Kidney (tissue), 13 donors: ENCODE measurements at regions not wholly inside any gene's neighbourhood (a gene's known extent, or its start where the extent isn't known, plus 50 kb on each side); places are given as distances from the start of the nearest gene placed in this dataset.

ENCODE experiments used
- DNase-seq, 5 donors: peaks; one replicate each; pipeline ENCODE4 v3.0.0-alpha.2; 2013 to 2020
- FAIRE-seq: peaks from 2 replicates; lab custom pipeline; 2012; peaks lifted over from hg19 to GRCh38; lab: Jason Lieb, UNC
- H3K27ac ChIP-seq, 2 donors: one replicate each; pipeline ENCODE4 v1.7.0; 2013; ENCODE audit warnings: low read depth in 2 of 2, low read length in 2 of 2, inconsistent platforms in 1 of 2
- H3K27me3 ChIP-seq: one replicate; pipeline ENCODE4 v1.7.1; 2013; ENCODE audit warnings: low read length, inconsistent platforms; ENCODE audit not compliant: control insufficient read depth, insufficient read depth
- H3K36me3 ChIP-seq, 3 donors: one replicate each; pipeline versions ENCODE4 v1.7.0 to v1.7.1; 2013; ENCODE audit warnings: low read length in 3 of 3, control low read depth in 1 of 3, inconsistent platforms in 1 of 3; ENCODE audit not compliant: insufficient read depth in 3 of 3, control insufficient read depth in 2 of 3
- H3K4me1 ChIP-seq, 3 donors: one replicate each; pipeline versions ENCODE4 v1.7.0 to v1.7.1; 2013; ENCODE audit warnings: low read length in 3 of 3, inconsistent platforms in 1 of 3, low read depth in 1 of 3; ENCODE audit not compliant: control insufficient read depth in 2 of 3, insufficient read depth in 2 of 3
- H3K4me3 ChIP-seq, 3 donors: one replicate each; pipeline versions ENCODE4 v1.7.0 to v1.8.1; 2013; ENCODE audit warnings: low read length in 3 of 3, control low read depth in 1 of 3, inconsistent platforms in 1 of 3
- H3K9ac ChIP-seq, 3 donors: one replicate each; pipeline versions ENCODE4 v1.7.0 to v1.7.1; 2013; ENCODE audit warnings: low read length in 3 of 3, control low read depth in 1 of 3, inconsistent platforms in 1 of 3
- H3K9me3 ChIP-seq, 3 donors: one replicate each; pipeline versions ENCODE4 v1.7.0 to v1.7.1; 2013; ENCODE audit warnings: low read length in 3 of 3, control low read depth in 1 of 3, inconsistent platforms in 1 of 3; ENCODE audit not compliant: control insufficient read depth in 2 of 3, insufficient read depth in 1 of 3
- intact Hi-C: fragments of 100-400 bp; cut with DNase I; formaldehyde crosslinking; loops from one replicate; pipeline ENCODE4 v1.11.1; 2022
- TF ChIP-seq, protein P1 (sequence below): IDR thresholded peaks from 3 replicates; pipeline ENCODE4 v1.5.1; 2012; ENCODE audit warnings: mild to moderate bottlenecking, moderate library complexity, borderline replicate concordance; ENCODE audit not compliant: insufficient read depth; ENCODE audit errors: extremely low read depth
- donor health status: control.
- donor health status: control.
- donor health status: control.
- donor health status: control.
- donor health status: control.
- donor health status: DM: yes; HTN: yes; CAD: no.
- donor health status: Normal renal cell carcinoma (clear cell type).

GRCh38 chr2:240319855-240320203, 115.6 kb upstream of the GPC1 start:
- no peak for FAIRE-seq
- Histone ChIP-seq H3K9me3 (no peaks in the 10 kb centered on the region), H3K36me3 (no peaks in the 10 kb centered on the region), H3K27ac (no peak overlapping the region), H3K4me1 (peaks cover 0 to 2% (median 0%) of the 10 kb centered on the region in 3 donors), H3K27me3 (no peaks in the 10 kb centered on the region), H3K4me3 (no peak overlapping the region), H3K9ac (no peak overlapping the region)
- no peak for DNase-seq
- TF ChIP-seq, protein P1, sequence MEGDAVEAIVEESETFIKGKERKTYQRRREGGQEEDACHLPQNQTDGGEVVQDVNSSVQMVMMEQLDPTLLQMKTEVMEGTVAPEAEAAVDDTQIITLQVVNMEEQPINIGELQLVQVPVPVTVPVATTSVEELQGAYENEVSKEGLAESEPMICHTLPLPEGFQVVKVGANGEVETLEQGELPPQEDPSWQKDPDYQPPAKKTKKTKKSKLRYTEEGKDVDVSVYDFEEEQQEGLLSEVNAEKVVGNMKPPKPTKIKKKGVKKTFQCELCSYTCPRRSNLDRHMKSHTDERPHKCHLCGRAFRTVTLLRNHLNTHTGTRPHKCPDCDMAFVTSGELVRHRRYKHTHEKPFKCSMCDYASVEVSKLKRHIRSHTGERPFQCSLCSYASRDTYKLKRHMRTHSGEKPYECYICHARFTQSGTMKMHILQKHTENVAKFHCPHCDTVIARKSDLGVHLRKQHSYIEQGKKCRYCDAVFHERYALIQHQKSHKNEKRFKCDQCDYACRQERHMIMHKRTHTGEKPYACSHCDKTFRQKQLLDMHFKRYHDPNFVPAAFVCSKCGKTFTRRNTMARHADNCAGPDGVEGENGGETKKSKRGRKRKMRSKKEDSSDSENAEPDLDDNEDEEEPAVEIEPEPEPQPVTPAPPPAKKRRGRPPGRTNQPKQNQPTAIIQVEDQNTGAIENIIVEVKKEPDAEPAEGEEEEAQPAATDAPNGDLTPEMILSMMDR, result no peak
- intact Hi-C loops, result no loop called here

- H3K9ac ChIP-seq, result no peak overlapping the region
- TF ChIP-seq, protein P1, result no peak
- peak in 2 of 5 donors; percentile 8 to 84 for DNase-seq
- FAIRE-seq, result no peak
- no peaks in the 10 kb centered on the region for H3K9me3 ChIP-seq
- no peak overlapping the region for H3K27ac ChIP-seq
- no peaks in the 10 kb centered on the region for H3K36me3 ChIP-seq
- H3K4me3 ChIP-seq, result no peak overlapping the region
- H3K4me1 ChIP-seq, result peaks cover 0 to 2% (median 0%) of the 10 kb centered on the region in 3 donors
- H3K27me3 ChIP-seq, result no peaks in the 10 kb centered on the region
- intact Hi-C loops, result no loop called here
Measured at GRCh38 chr2:240320204-240320993, 115.1 kb upstream of the GPC1 start.

GRCh38 chr2:240322231-240322955, 113.1 kb upstream of the GPC1 start:
- DNase-seq (peak in 3 of 5 donors; percentile 31 to 77 (median 36)), FAIRE-seq (no peak)
- peaks cover 0 to 4% (median 0%) of the 10 kb centered on the region in 3 donors for H3K4me1 ChIP-seq
- no peaks in the 10 kb centered on the region for H3K36me3 ChIP-seq
- no peak overlapping the region for H3K27ac ChIP-seq
- TF ChIP-seq, protein P1, result no peak
- H3K9ac ChIP-seq, result no peak overlapping the region
- no peaks in the 10 kb centered on the region for H3K27me3 ChIP-seq
- no peaks in the 10 kb centered on the region for H3K9me3 ChIP-seq
- no peak overlapping the region for H3K4me3 ChIP-seq
- intact Hi-C loops, result no loop called here
